ENCODE measurements at regions not wholly inside any gene's neighbourhood (a gene's known extent, or its start where the extent isn't known, plus 50 kb on each side); places are given as distances from the start of the nearest gene placed in this dataset.

GRCh38 chr6:125526007-125526720 is 223.3 kb upstream of the HEY2 start (continued):
- no peak for TF ChIP-seq CREM (CRISPR knock-in tag; IDR thresholded peaks at IDR 0.05)
- no peak for TF ChIP-seq ZNF121 (CRISPR knock-in tag; IDR thresholded peaks at IDR 0.05)
- no peak for TF ChIP-seq SOX15 (CRISPR knock-in tag; IDR thresholded peaks at IDR 0.05)
- no peak for TF ChIP-seq ZNF317 (CRISPR knock-in tag; IDR thresholded peaks at IDR 0.05; ENCODE audit: borderline replicate concordance, low read depth)

DNA sequence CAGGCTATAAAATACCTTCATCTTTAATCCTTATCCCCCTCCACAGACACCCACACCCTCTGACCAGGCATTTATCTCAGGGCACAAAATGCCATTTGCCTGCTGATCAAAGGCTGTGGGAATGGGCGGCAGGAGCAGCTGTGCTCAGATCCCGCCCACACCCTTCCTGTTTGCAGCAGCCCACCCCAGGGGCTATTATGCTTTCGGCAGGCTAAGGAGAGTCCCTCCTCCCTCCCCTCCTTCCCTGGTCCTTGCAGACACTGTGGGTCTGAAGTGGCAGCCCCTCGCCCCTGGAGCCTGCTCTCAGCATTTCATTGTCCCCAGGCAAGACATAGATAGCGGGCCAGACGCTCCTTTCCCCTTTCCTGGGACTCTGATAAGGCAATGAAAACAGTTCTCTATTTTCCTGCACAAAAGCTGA is 220.8 kb upstream of the HEY2 start:
- H3K9me3 Mint-ChIP-seq: no peaks in the 10 kb centered on the region
- H3K27me3 Mint-ChIP-seq (ENCODE audit: low read depth): no peaks in the 10 kb centered on the region
- TF ChIP-seq SP1 (CRISPR knock-in tag; conservative IDR thresholded peaks at IDR 0.05) (0 out of 2 replicates have a peak, but pooled peaks have one; percentile 21), NFYB (CRISPR knock-in tag; conservative IDR thresholded peaks at IDR 0.05; ENCODE audit: low read depth) (no peak)
- ATAC-seq (peak; percentile 98), DNase-seq (ENCODE audit: low spot score) (peak; percentile 65)
- H3K4me1 Mint-ChIP-seq: peaks cover 44% of the 10 kb centered on the region
- ChIA-PET CTCF (no interaction called here), POLR2A (no interaction called here)
- peak overlapping the region; percentile 41 for H3K4me3 Mint-ChIP-seq
- peak overlapping the region; percentile 84 for H3K27ac Mint-ChIP-seq
- no peaks in the 10 kb centered on the region for H3K36me3 Mint-ChIP-seq

GRCh38 chr6:125529061-125529460 is 220.4 kb upstream of the HEY2 start:
- H3K9me3 Mint-ChIP-seq: no peaks in the 10 kb centered on the region
- ATAC-seq: peak; percentile 35
- H3K4me3 Mint-ChIP-seq: peak overlapping the region; percentile 41
- POLR2A ChIA-PET: no interaction called here
- H3K27ac Mint-ChIP-seq: peak overlapping the region; percentile 84
- H3K36me3 Mint-ChIP-seq: no peaks in the 10 kb centered on the region
- CTCF ChIA-PET: no interaction called here
- DNase-seq (ENCODE audit: low spot score): no peak
- TF ChIP-seq ZNF121 (CRISPR knock-in tag; IDR thresholded peaks at IDR 0.05) (no peak), CTCF (IDR thresholded peaks at IDR 0.05) (no peak), TEAD1 (CRISPR knock-in tag; IDR thresholded peaks at IDR 0.05) (no peak), MYBL2 (CRISPR knock-in tag; IDR thresholded peaks at IDR 0.05) (no peak), SMAD3 (CRISPR knock-in tag; IDR thresholded peaks at IDR 0.05; ENCODE audit: borderline replicate concordance) (no peak), USF1 (CRISPR knock-in tag; IDR thresholded peaks at IDR 0.05) (peak; percentile 35; the same call in 1 of the 2 replicates), E2F1 (CRISPR knock-in tag; IDR thresholded peaks at IDR 0.05) (no peak), USF2 (CRISPR knock-in tag; IDR thresholded peaks at IDR 0.05) (peak; percentile 61)
- peaks cover 48% of the 10 kb centered on the region for H3K4me1 Mint-ChIP-seq
- H3K27me3 Mint-ChIP-seq (ENCODE audit: low read depth): no peaks in the 10 kb centered on the region

DNA sequence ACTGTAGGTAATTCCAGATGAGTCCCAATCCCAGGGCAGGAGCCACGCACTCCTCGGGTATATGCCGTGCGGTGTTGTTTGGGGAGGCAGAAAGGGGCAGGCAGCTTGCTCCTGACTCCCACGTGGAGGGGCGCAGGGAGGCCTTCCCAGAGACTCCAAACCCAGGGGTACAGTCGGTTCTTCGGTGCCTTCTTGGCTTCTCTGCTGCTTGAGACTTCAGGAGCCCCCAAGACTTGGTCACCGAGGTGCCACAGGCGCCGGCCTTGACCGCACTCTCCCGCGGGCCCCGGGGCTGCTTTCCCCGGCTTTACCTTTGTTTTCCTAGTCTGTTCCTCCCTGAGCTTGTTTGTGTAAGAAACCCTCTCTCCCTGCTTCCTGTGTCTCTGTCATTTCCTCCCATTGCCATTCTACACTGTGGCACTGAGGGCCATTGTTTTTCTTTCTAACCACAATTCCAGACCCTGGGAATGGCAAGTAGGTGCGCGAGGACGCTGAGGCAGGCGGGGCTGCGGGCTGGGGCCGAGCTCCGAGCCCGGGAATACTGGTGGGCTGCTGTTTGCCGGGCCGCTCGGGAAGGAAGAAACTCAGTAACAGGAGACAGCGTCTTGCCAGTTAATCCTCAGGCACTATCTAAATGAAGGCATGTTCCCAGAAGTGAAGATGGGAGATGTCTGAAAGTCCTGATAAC is 215.6 kb upstream of the HEY2 start:
- Mint-ChIP-seq H3K4me1 (peaks cover 52% of the 10 kb centered on the region), H3K27ac (peak overlapping the region; percentile 39; the same call in 1 of the 2 replicates), H3K27me3 (ENCODE audit: low read depth) (peaks cover 5% of the 10 kb centered on the region; the same call in 1 of the 2 replicates), H3K36me3 (no peaks in the 10 kb centered on the region), H3K4me3 (peak overlapping the region; percentile 53), H3K9me3 (no peaks in the 10 kb centered on the region)
- ChIA-PET POLR2A (interaction anchor here (1.0 kb wide), 1 partner anchor 257 kb away, joined by 3 read pairs; no protein-coding TSS in a partner anchor), CTCF (interaction anchor here (0.7 to 1.0 kb wide), 3 partner anchors 9 to 225 kb away, joined by 3 read pairs; no protein-coding TSS in a partner anchor)
- ATAC-seq: peak; percentile 82
- DNase-seq (ENCODE audit: low spot score): peak; percentile 52
- TF ChIP-seq ATF1 (CRISPR knock-in tag; IDR thresholded peaks at IDR 0.05): no peak
- no peak for TF ChIP-seq E2F4 (CRISPR knock-in tag; IDR thresholded peaks at IDR 0.05; ENCODE audit: borderline replicate concordance, low read depth)
- TF ChIP-seq NR2C2 (CRISPR knock-in tag; IDR thresholded peaks at IDR 0.05): no peak
- TF ChIP-seq RORB (CRISPR knock-in tag; IDR thresholded peaks at IDR 0.05): no peak
- TF ChIP-seq FOXK1 (CRISPR knock-in tag; IDR thresholded peaks at IDR 0.05): 0 out of 2 replicates have a peak, but pooled peaks have one; percentile 31
- TF ChIP-seq, protein P1, sequence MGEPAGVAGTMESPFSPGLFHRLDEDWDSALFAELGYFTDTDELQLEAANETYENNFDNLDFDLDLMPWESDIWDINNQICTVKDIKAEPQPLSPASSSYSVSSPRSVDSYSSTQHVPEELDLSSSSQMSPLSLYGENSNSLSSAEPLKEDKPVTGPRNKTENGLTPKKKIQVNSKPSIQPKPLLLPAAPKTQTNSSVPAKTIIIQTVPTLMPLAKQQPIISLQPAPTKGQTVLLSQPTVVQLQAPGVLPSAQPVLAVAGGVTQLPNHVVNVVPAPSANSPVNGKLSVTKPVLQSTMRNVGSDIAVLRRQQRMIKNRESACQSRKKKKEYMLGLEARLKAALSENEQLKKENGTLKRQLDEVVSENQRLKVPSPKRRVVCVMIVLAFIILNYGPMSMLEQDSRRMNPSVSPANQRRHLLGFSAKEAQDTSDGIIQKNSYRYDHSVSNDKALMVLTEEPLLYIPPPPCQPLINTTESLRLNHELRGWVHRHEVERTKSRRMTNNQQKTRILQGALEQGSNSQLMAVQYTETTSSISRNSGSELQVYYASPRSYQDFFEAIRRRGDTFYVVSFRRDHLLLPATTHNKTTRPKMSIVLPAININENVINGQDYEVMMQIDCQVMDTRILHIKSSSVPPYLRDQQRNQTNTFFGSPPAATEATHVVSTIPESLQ (CRISPR knock-in tag; IDR thresholded peaks at IDR 0.05): no peak
- TF ChIP-seq JAZF1 (CRISPR knock-in tag; IDR thresholded peaks at IDR 0.05): no peak
- no peak for TF ChIP-seq FOXJ3 (CRISPR knock-in tag; IDR thresholded peaks at IDR 0.05; ENCODE audit: borderline replicate concordance)

All from WTC11 (cell line).